ENCODE measurements at regions not wholly inside any gene's neighbourhood (a gene's known extent, or its start where the extent isn't known, plus 50 kb on each side); places are given as distances from the start of the nearest gene placed in this dataset.

- no peak for DNase-seq
Measured at GRCh38 chr2:225131898-225132297, 89.6 kb upstream of the DOCK10 start.

GRCh38 chr2:225130093-225130492 lies 87.8 kb upstream of the DOCK10 start:
- DNase-seq = no peak

- DNase-seq = no peak
Measured at GRCh38 chr2:225124311-225125017, 82.2 kb upstream of the DOCK10 start.

- DNase-seq = no peak
Measured at GRCh38 chr2:225122583-225123486, 80.6 kb upstream of the DOCK10 start.

GRCh38 chr2:225122007-225122406 lies 79.7 kb upstream of the DOCK10 start:
- no peak for DNase-seq

GRCh38 chr2:225120186-225120585 lies 77.9 kb upstream of the DOCK10 start:
- DNase-seq = no peak

- DNase-seq = no peak
Measured at GRCh38 chr2:225117051-225117716, 74.9 kb upstream of the DOCK10 start.

- DNase-seq = no peak
Measured at GRCh38 chr2:225114786-225115323, 72.6 kb upstream of the DOCK10 start.

GRCh38 chr2:225113371-225114015 lies 71.2 kb upstream of the DOCK10 start:
- no peak for DNase-seq

- no peak for DNase-seq
Measured at GRCh38 chr2:225112362-225113126, 70.3 kb upstream of the DOCK10 start.

GRCh38 chr2:225108805-225109204 lies 66.5 kb upstream of the DOCK10 start:
- DNase-seq = no peak

GRCh38 chr2:225104971-225105370 lies 62.7 kb upstream of the DOCK10 start:
- no peak for DNase-seq

GRCh38 chr2:225104321-225104720 lies 62.1 kb upstream of the DOCK10 start:
- no peak for DNase-seq

GRCh38 chr2:225103737-225104141 lies 61.5 kb upstream of the DOCK10 start:
- no peak for DNase-seq

GRCh38 chr2:225100856-225101294 lies 58.6 kb upstream of the DOCK10 start:
- DNase-seq = peak; percentile 20

- DNase-seq = no peak
Measured at GRCh38 chr2:225100269-225100668, 58.0 kb upstream of the DOCK10 start.

- no peak for DNase-seq
Measured at GRCh38 chr2:225097035-225097434, 54.8 kb upstream of the DOCK10 start.

All from 8988T (cell line).